ENCODE measurements at regions not wholly inside any gene's neighbourhood (a gene's known extent, or its start where the extent isn't known, plus 50 kb on each side); places are given as distances from the start of the nearest gene placed in this dataset.
"Not testable (repeated sequence)": the region's sequence is repeated elsewhere in the genome, so short reads cannot be mapped to it uniquely, and the experiment has no call there.

GRCh38 chr11:42786981-42787380, 524.8 kb upstream of the API5 start:
- DNase-seq (ENCODE audit: low read depth) = no peak
- TF ChIP-seq, protein P1, sequence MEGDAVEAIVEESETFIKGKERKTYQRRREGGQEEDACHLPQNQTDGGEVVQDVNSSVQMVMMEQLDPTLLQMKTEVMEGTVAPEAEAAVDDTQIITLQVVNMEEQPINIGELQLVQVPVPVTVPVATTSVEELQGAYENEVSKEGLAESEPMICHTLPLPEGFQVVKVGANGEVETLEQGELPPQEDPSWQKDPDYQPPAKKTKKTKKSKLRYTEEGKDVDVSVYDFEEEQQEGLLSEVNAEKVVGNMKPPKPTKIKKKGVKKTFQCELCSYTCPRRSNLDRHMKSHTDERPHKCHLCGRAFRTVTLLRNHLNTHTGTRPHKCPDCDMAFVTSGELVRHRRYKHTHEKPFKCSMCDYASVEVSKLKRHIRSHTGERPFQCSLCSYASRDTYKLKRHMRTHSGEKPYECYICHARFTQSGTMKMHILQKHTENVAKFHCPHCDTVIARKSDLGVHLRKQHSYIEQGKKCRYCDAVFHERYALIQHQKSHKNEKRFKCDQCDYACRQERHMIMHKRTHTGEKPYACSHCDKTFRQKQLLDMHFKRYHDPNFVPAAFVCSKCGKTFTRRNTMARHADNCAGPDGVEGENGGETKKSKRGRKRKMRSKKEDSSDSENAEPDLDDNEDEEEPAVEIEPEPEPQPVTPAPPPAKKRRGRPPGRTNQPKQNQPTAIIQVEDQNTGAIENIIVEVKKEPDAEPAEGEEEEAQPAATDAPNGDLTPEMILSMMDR (conservative IDR thresholded peaks at IDR 0.05; ENCODE audit: low read depth, low read length) = no peak
- no peak overlapping the region for H3K4me3 ChIP-seq (ENCODE audit: low read depth, low read length)

DNA sequence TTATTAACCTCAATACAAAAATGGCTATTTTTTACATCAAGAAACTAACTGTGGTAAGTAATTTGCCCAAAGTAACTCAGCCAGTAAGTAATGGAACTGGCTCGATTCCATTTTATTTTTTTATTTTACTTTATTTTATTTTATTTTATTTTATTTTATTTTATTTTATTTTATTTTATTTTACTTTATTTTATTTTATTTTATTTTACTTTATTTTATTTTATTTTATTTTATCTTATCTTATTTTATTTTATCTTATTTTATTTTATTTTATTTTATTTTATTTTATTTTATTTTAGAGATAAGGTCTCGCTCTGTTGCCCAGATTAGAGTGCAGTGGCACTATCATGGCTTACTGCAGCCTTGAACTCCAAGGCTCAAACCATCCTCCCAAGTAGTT, 516.3 kb upstream of the API5 start:
- H3K4me3 ChIP-seq (ENCODE audit: low read depth, low read length); DNase-seq (ENCODE audit: low read depth): not testable (repeated sequence)

DNA sequence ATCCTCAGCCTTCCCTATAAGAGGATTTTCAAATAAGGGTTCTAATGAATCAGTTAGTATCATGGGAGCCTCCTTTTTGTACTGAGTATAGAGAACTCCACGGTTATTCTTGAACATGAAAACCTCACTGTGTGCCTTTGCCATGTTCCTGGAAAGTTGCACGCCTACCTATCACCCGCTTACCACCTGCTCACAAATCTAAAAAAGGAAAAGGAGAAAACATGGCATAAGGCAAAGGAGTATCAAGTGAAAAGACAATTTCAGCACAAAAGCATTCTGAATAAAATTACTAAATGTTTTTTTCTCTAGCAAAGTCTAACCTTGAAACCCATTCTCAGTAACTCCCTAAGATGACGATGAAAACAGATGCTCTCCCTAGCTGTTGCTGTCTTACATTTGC, 511.8 kb upstream of the API5 start:
- no peak overlapping the region for H3K4me3 ChIP-seq (ENCODE audit: low read depth, low read length)
- no peak for DNase-seq (ENCODE audit: low read depth)
- TF ChIP-seq, protein P1 (conservative IDR thresholded peaks at IDR 0.05; ENCODE audit: low read depth, low read length) = no peak

DNA sequence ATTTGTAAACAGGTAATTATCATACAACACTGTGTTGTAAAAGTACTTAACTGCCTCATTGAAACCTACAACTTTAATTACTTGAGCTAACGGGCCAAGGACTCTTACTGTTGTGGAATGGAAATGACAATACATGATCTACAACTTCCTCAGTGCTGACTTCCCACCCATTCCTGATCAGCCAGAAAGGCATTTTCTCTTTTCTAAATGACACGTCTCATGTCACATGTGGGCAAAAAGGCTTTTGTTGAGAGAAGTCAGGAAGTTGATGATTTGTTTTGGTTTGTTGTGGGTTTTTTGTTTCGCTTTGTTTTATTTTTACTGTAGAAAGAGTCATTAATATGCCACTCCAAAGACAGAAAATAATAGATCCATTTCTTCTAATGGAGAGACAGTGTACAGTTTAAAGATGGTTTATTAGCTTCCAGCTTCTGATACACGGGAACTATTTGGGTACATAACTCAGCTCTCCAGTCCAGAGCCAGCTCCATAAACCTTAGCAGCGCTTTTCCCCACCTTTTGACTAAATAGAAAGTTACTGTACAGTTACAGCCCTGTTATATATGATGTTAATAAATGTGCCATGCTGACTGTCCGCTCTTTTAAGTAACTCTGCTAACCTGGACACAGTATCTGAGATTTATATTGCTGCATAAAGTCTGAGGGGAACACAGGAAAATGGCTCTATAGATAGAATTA, 509.4 kb upstream of the API5 start:
- no peak for DNase-seq (ENCODE audit: low read depth)
- TF ChIP-seq, protein P1 (conservative IDR thresholded peaks at IDR 0.05; ENCODE audit: low read depth, low read length) = no peak
- no peak overlapping the region for H3K4me3 ChIP-seq (ENCODE audit: low read depth, low read length)

- no peak overlapping the region for H3K4me3 ChIP-seq (ENCODE audit: low read depth, low read length)
- no peak for DNase-seq (ENCODE audit: low read depth)
- TF ChIP-seq, protein P1 (conservative IDR thresholded peaks at IDR 0.05; ENCODE audit: low read depth, low read length) = no peak
These were observed 505.6 kb upstream of the API5 start for GRCh38 chr11:42806191-42806590.

GRCh38 chr11:42812361-42812760, 499.4 kb upstream of the API5 start:
- H3K4me3 ChIP-seq (ENCODE audit: low read depth, low read length) = no peak overlapping the region
- TF ChIP-seq, protein P1 (conservative IDR thresholded peaks at IDR 0.05; ENCODE audit: low read depth, low read length) = no peak
- DNase-seq (ENCODE audit: low read depth) = no peak

DNA sequence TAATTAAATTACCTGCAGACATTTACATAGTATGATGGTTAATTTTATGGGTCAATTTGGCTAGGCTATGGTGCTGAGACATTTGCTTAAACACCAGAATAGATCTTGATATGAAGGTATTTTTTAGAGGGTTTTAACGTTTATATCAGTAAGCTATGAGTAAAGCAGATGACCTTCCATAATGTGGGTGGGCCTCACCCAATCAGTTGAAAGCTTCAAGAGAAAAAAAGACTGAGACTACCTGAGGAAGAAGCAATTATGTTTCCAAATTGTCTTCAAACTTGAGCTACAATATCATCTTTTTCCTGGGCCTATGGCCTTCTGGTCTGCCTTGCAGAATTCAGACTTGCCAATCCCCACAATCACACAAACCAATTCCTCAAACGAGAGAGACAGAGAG, 498.8 kb upstream of the API5 start:
- H3K4me3 ChIP-seq (ENCODE audit: low read depth, low read length) = no peak overlapping the region
- TF ChIP-seq, protein P1 (conservative IDR thresholded peaks at IDR 0.05; ENCODE audit: low read depth, low read length) = no peak
- no peak for DNase-seq (ENCODE audit: low read depth)
